ENCODE measurements at regions not wholly inside any gene's neighbourhood (a gene's known extent, or its start where the extent isn't known, plus 50 kb on each side); places are given as distances from the start of the nearest gene placed in this dataset.

DNA sequence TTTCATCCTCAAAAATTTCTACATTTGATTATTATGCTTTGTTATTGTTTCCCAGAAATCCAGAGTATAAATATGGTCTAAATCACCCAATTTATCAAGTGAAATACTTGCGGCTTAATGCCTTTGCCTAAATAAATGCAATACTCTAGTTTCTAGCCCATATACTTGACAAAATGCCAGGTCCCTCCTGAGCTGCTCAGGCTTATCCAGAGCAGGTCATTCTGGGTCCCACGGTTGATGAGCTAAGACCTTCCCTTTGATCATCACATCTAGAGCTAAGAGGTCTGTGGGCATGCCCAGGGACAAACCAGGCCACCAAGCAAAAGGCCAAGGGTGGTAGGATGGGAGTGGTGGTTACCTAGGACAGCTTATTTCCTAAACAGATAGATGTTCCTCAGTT lies 180.1 kb downstream of the SMIM20 start:
- TF ChIP-seq MYC (IDR thresholded peaks at IDR 0.05; ENCODE audit: borderline replicate concordance, low read length) (no peak), KDM5A (IDR thresholded peaks at IDR 0.05) (no peak), RNF2 (IDR thresholded peaks at IDR 0.05; ENCODE audit: borderline replicate concordance, low read depth) (no peak), POLR2A (IDR thresholded peaks at IDR 0.05; ENCODE audit: low read length) (no peak), FOXS1 (CRISPR knock-in tag; IDR thresholded peaks at IDR 0.05) (no peak), JUN (IDR thresholded peaks at IDR 0.05) (no peak), ZSCAN20 (CRISPR knock-in tag; IDR thresholded peaks at IDR 0.05) (no peak), NFE2L2 (conservative IDR thresholded peaks at IDR 0.05; ENCODE audit: low read length) (no peak), CBX8 (IDR thresholded peaks at IDR 0.05) (no peak), ZC3H11A (IDR thresholded peaks at IDR 0.05) (no peak), ELK1 (IDR thresholded peaks at IDR 0.05; ENCODE audit: low read depth, low read length) (no peak), ESRRA (IDR thresholded peaks at IDR 0.05; ENCODE audit: borderline replicate concordance, low read length) (no peak), ZNF302 (CRISPR knock-in tag; IDR thresholded peaks at IDR 0.05) (no peak), PHF8 (IDR thresholded peaks at IDR 0.05; ENCODE audit: borderline replicate concordance, low read depth) (no peak), NR3C1 (IDR thresholded peaks at IDR 0.05) (no peak), RFX5 (IDR thresholded peaks at IDR 0.05) (no peak)
- TF ChIP-seq, protein P1, sequence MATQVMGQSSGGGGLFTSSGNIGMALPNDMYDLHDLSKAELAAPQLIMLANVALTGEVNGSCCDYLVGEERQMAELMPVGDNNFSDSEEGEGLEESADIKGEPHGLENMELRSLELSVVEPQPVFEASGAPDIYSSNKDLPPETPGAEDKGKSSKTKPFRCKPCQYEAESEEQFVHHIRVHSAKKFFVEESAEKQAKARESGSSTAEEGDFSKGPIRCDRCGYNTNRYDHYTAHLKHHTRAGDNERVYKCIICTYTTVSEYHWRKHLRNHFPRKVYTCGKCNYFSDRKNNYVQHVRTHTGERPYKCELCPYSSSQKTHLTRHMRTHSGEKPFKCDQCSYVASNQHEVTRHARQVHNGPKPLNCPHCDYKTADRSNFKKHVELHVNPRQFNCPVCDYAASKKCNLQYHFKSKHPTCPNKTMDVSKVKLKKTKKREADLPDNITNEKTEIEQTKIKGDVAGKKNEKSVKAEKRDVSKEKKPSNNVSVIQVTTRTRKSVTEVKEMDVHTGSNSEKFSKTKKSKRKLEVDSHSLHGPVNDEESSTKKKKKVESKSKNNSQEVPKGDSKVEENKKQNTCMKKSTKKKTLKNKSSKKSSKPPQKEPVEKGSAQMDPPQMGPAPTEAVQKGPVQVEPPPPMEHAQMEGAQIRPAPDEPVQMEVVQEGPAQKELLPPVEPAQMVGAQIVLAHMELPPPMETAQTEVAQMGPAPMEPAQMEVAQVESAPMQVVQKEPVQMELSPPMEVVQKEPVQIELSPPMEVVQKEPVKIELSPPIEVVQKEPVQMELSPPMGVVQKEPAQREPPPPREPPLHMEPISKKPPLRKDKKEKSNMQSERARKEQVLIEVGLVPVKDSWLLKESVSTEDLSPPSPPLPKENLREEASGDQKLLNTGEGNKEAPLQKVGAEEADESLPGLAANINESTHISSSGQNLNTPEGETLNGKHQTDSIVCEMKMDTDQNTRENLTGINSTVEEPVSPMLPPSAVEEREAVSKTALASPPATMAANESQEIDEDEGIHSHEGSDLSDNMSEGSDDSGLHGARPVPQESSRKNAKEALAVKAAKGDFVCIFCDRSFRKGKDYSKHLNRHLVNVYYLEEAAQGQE (IDR thresholded peaks at IDR 0.05) = no peak
- TF ChIP-seq, protein P2, sequence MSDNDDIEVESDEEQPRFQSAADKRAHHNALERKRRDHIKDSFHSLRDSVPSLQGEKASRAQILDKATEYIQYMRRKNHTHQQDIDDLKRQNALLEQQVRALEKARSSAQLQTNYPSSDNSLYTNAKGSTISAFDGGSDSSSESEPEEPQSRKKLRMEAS (IDR thresholded peaks at IDR 0.05) = no peak
- TF ChIP-seq, protein P3, sequence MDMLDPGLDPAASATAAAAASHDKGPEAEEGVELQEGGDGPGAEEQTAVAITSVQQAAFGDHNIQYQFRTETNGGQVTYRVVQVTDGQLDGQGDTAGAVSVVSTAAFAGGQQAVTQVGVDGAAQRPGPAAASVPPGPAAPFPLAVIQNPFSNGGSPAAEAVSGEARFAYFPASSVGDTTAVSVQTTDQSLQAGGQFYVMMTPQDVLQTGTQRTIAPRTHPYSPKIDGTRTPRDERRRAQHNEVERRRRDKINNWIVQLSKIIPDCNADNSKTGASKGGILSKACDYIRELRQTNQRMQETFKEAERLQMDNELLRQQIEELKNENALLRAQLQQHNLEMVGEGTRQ (IDR thresholded peaks at IDR 0.05) = no peak
- TF ChIP-seq, protein P4, sequence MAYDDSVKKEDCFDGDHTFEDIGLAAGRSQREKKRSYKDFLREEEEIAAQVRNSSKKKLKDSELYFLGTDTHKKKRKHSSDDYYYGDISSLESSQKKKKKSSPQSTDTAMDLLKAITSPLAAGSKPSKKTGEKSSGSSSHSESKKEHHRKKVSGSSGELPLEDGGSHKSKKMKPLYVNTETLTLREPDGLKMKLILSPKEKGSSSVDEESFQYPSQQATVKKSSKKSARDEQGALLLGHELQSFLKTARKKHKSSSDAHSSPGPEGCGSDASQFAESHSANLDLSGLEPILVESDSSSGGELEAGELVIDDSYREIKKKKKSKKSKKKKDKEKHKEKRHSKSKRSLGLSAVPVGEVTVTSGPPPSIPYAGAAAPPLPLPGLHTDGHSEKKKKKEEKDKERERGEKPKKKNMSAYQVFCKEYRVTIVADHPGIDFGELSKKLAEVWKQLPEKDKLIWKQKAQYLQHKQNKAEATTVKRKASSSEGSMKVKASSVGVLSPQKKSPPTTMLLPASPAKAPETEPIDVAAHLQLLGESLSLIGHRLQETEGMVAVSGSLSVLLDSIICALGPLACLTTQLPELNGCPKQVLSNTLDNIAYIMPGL (CRISPR knock-in tag; IDR thresholded peaks at IDR 0.05; ENCODE audit: borderline replicate concordance) = no peak
- FAIRE-seq = no peak
- Histone ChIP-seq H3K4me2 (no peak overlapping the region), H3K4me1 (no peaks in the 10 kb centered on the region), H3K9me3 (no peaks in the 10 kb centered on the region; the same call in 2 of the 3 replicates), H3K4me3 (no peak overlapping the region), H3K27ac (no peak overlapping the region)
- no peak for DNase-seq (ENCODE audit: low read depth in 1 of 2, low spot score in 1 of 2)
- ChIA-PET POLR2A (no interaction called here), CTCF (no interaction called here)
- 75% methylated on average over 1 of the region's 2 CpGs for WGBS (ENCODE audit: missing lambda C conversion rate)
- ATAC-seq = no peak

DNA sequence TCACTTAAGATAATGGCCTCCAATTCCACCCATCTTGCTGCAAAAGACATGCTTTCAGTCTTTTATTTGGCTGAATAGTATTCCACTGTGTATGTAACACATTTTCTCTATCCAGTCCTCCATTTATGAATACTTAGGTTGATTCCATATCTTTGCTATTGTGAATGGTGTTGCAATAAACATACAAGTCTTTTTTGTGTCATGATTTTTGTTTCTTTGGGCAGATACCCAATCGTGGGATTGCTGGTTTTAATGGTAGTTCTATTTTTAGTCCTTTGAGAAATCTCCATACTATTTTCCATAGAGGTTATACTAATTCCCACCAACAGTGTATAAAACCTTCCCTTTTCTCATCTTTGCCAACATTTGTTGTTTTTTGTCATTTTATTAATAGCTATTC lies 180.9 kb downstream of the SMIM20 start:
- H3K9me3 ChIP-seq = no peaks in the 10 kb centered on the region; the same call in 2 of the 3 replicates
- 0% methylated on average over 1 of the region's 1 CpG for WGBS (ENCODE audit: missing lambda C conversion rate)
- H3K27ac ChIP-seq = no peak overlapping the region
- no peak overlapping the region for H3K4me3 ChIP-seq
- ChIA-PET CTCF (interaction anchor here (1.0 kb wide), 1 partner anchor 13 kb away, joined by 3 read pairs; no protein-coding TSS in a partner anchor), POLR2A (no interaction called here)
- no peak for ATAC-seq
- no peak for FAIRE-seq
- TF ChIP-seq MAZ (IDR thresholded peaks at IDR 0.05; ENCODE audit: borderline replicate concordance, low read depth, low read length) (no peak), FOSB (CRISPR knock-in tag; IDR thresholded peaks at IDR 0.05) (no peak), CBX8 (IDR thresholded peaks at IDR 0.05) (no peak), JUNB (IDR thresholded peaks at IDR 0.05) (no peak), EHMT2 (IDR thresholded peaks at IDR 0.05; ENCODE audit: low read depth) (no peak), ATOH8 (CRISPR knock-in tag; IDR thresholded peaks at IDR 0.05; ENCODE audit: low read depth) (no peak), HOXB13 (CRISPR knock-in tag; IDR thresholded peaks at IDR 0.05; ENCODE audit: low read depth) (no peak), EHF (CRISPR knock-in tag; IDR thresholded peaks at IDR 0.05) (no peak)
- TF ChIP-seq, protein P2 (IDR thresholded peaks at IDR 0.05) = no peak
- H3K4me2 ChIP-seq = no peak overlapping the region
- H3K4me1 ChIP-seq = no peaks in the 10 kb centered on the region
- no peak for DNase-seq (ENCODE audit: low read depth in 1 of 2, low spot score in 1 of 2)
